Thyroid gland (tissue), 4 donors: ENCODE measurements at regions not wholly inside any gene's neighbourhood (a gene's known extent, or its start where the extent isn't known, plus 50 kb on each side); places are given as distances from the start of the nearest gene placed in this dataset.

ENCODE experiments used
- CTCF ChIP-seq, 6 experiments: fragments of 200-600 bp in 3 of 6; fragments of 450-650 bp in 3 of 6; sonication (generic) in 3 of 6; IDR thresholded peaks; one replicate each; pipeline ENCODE4 v1.5.1; 2016 to 2019; ENCODE audit warnings: antibody characterized with exemption in 6 of 6, mild to moderate bottlenecking in 2 of 6, inconsistent platforms in 1 of 6, moderate library complexity in 1 of 6
- POLR2A ChIP-seq, 2 donors: fragments of 450-650 bp; IDR thresholded peaks; one replicate each; pipeline ENCODE4 v1.6.1; 2017; ENCODE audit warnings: antibody characterized with exemption in 2 of 2, mild to moderate bottlenecking in 2 of 2, moderate library complexity in 1 of 2

GRCh38 chr9:105114318-105114717 is 130.1 kb upstream of the SLC44A1 start:
- no peak for TF ChIP-seq CTCF (IDR thresholded peaks at IDR 0.05)
- TF ChIP-seq POLR2A (IDR thresholded peaks at IDR 0.05): no peak
